SK-N-MC (cell line): ENCODE measurements at regions not wholly inside any gene's neighbourhood (a gene's known extent, or its start where the extent isn't known, plus 50 kb on each side); places are given as distances from the start of the nearest gene placed in this dataset.
"Not testable (repeated sequence)": the region's sequence is repeated elsewhere in the genome, so short reads cannot be mapped to it uniquely, and the experiment has no call there.

Experiments
- DNase-seq: peaks from one replicate; pipeline ENCODE4 v3.0.0-alpha.2; 2011; ENCODE audit warnings: low read depth, low spot score
- H3K27ac ChIP-seq: fragments of 200-600 bp; sonication (generic); 2 replicates; pipeline ENCODE4 v1.5.1; 2016; ENCODE audit warnings: mixed run types
- H3K36me3 ChIP-seq: fragments of 200-600 bp; sonication (generic); 2 replicates; pipeline ENCODE4 v1.6.1; 2017; ENCODE audit warnings: antibody characterized with exemption, low read length, mixed read lengths; ENCODE audit not compliant: insufficient read depth
- H3K4me3 ChIP-seq: fragments of 200-600 bp; sonication (generic); 2 replicates; pipeline ENCODE4 v1.5.1; 2016
- H3K9ac ChIP-seq: fragments of 200-600 bp; sonication (generic); 2 replicates; pipeline ENCODE4 v1.8.0; 2017; ENCODE audit warnings: mixed run types, mixed read lengths; ENCODE audit not compliant: insufficient read length
- H3K9me3 ChIP-seq: fragments of 200-600 bp; sonication (generic); 2 replicates; pipeline ENCODE4 v1.6.1; 2017; ENCODE audit warnings: low read depth, mild to moderate bottlenecking, antibody characterized with exemption, low read length, moderate library complexity, mixed read lengths
- EZH2 ChIP-seq: fragments of 200-600 bp; sonication (generic); IDR thresholded peaks from one replicate; pipeline ENCODE4 v1.6.1; 2017; ENCODE audit warnings: antibody characterized with exemption
- FOXP2 ChIP-seq: optimal IDR thresholded peaks from 2 replicates; pipeline ENCODE3; 2011; ENCODE audit warnings: mild to moderate bottlenecking, moderate library complexity; ENCODE audit not compliant: insufficient read depth; ENCODE audit errors: extremely low read length, control extremely low read depth
- POLR2AphosphoS5 ChIP-seq: IDR thresholded peaks from 2 replicates; pipeline ENCODE4 v1.6.1; 2012; ENCODE audit warnings: mild to moderate bottlenecking, low read depth, low read length, borderline replicate concordance

DNA sequence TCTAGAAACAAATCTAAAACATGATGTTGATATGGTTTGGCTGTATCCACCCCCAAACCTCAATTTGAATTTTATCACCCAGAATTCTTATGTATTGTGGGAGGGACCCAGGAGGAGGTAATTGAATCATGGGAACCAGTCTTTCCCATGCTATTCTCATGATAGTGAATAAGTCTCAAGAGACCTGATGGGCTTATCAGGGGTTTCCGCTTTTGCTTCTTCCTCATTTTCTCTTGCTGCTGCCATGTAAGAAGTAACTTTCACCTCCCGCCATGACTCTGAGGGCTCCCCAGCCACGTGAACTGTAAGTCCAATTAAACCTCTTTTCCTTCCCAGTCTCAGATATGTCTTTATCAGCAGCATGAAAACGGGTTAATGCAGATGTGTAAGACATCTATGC, 232.7 kb upstream of the ONECUT1 start:
- DNase-seq: no peak
- H3K9ac ChIP-seq: no peak overlapping the region
- TF ChIP-seq POLR2AphosphoS5: no peak
- no peak for TF ChIP-seq EZH2
- no peak for TF ChIP-seq FOXP2
- H3K27ac ChIP-seq: no peak overlapping the region
- H3K4me3 ChIP-seq: no peak overlapping the region
- no peaks in the 10 kb centered on the region for H3K36me3 ChIP-seq
- H3K9me3 ChIP-seq: no peaks in the 10 kb centered on the region

DNA sequence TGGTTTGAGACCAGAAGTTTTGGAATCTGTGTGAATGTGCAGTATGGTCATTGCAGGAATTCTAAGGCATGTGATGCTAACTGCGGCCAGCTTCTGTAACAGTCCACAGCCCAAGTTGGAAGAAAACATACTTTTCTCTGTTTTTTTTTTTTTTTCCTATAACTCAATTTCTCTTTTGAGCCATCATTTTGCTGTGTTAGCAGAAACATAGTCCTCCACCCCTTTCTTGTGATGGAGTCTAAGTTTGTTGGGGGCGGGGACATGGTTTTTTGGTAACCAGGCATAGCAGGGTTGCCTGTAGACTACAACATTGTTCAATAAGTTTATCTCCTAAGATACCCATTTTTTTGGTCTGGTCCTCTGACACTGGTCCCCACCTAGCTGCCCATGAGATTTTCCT, 223.2 kb upstream of the ONECUT1 start:
- Histone ChIP-seq H3K4me3 (no peak overlapping the region), H3K9ac (no peak overlapping the region), H3K36me3 (no peaks in the 10 kb centered on the region), H3K27ac (no peak overlapping the region), H3K9me3 (no peaks in the 10 kb centered on the region)
- TF ChIP-seq EZH2 (no peak), FOXP2 (no peak), POLR2AphosphoS5 (no peak)
- DNase-seq: no peak

DNA sequence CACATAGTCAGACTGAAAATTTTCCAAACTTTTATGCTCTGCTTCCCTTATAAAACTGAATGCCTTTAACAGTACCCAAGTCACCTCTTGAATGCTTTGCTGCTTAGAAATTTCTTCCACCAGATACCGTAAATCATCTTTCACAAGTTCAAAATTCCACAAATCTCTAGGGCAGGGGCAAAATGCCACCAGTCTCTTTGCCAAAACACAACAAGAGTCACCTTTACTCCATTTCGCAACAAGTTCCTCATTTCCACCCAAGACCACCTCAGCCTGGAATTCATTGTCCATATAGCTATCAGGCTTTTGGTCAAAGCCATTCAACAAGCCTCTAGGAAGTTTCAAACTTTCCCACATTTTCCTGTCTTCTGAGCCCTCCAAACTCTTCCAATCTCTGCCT, 221.6 kb upstream of the ONECUT1 start:
- H3K36me3 ChIP-seq, H3K9ac ChIP-seq, H3K4me3 ChIP-seq, DNase-seq, H3K27ac ChIP-seq, H3K9me3 ChIP-seq: not testable (repeated sequence)

DNA sequence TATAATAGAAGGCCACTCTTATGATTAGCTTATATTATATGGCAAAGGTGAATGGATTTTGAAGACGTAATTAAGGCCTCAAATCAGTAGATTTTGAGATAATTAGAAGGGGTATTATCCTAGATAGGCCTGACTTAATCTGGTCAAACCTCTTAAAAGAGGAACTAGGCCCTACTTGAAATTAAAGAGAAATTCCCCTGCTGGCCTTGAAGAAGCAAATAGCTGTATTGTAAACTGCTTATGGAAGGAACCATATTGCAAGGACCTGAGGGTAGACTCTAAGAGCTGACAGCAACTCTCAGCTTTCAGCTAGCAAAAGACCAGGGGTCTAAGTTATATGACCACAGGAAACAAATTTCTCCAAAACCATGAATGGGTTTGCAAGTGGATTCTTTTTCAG, 219.0 kb upstream of the ONECUT1 start:
- no peak for DNase-seq
- no peaks in the 10 kb centered on the region for H3K36me3 ChIP-seq
- H3K9me3 ChIP-seq: no peaks in the 10 kb centered on the region
- no peak overlapping the region for H3K4me3 ChIP-seq
- TF ChIP-seq FOXP2: no peak
- no peak for TF ChIP-seq EZH2
- TF ChIP-seq POLR2AphosphoS5: no peak
- H3K9ac ChIP-seq: no peak overlapping the region
- H3K27ac ChIP-seq: no peak overlapping the region

DNA sequence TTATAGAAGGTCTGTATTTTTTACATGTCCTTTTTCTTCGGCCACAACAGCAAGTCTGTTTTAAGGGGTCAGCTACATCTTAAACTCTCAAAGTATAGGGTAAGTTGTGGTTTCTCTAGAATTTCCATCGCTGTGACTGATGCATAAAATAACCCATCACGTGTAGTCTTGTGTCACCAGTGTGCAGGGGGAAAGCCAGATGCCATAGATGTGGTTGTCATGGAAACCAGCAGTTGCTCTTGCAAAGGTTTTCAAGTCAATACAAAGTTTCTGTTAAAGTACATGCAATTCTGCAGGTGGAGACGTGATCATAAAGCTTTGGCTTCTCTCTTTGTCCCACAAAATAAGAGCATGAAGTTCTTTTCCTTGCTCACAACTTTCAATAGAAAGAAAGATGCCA, 210.3 kb upstream of the ONECUT1 start:
- Histone ChIP-seq H3K27ac (no peak overlapping the region), H3K4me3 (no peak overlapping the region), H3K9ac (no peak overlapping the region), H3K9me3 (no peaks in the 10 kb centered on the region), H3K36me3 (no peaks in the 10 kb centered on the region)
- DNase-seq: no peak
- TF ChIP-seq FOXP2 (no peak), EZH2 (no peak), POLR2AphosphoS5 (no peak)

DNA sequence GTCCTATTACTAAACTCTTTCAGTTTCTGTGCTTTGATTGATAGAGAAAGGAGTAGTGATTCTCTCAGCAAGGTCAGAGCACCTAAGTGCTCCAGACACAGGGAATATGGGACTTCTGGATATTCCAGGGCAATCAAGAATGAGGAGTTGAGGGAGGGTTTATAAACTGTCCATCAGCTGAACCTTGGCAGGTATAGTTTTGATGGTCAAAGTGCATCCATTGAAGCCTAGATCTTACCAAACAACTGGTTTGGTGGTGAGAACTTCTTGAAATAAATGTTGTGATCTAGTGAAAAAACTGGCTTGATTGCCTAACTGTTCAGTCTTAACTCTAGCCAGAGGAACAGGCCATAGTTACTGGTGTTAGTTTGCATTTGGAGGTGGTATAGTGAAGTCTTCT, 207.0 kb upstream of the ONECUT1 start:
- DNase-seq: no peak
- no peak for TF ChIP-seq EZH2
- no peak for TF ChIP-seq POLR2AphosphoS5
- TF ChIP-seq FOXP2: no peak
- Histone ChIP-seq H3K9me3 (no peaks in the 10 kb centered on the region), H3K27ac (no peak overlapping the region), H3K36me3 (no peaks in the 10 kb centered on the region), H3K4me3 (no peak overlapping the region), H3K9ac (no peak overlapping the region)

DNA sequence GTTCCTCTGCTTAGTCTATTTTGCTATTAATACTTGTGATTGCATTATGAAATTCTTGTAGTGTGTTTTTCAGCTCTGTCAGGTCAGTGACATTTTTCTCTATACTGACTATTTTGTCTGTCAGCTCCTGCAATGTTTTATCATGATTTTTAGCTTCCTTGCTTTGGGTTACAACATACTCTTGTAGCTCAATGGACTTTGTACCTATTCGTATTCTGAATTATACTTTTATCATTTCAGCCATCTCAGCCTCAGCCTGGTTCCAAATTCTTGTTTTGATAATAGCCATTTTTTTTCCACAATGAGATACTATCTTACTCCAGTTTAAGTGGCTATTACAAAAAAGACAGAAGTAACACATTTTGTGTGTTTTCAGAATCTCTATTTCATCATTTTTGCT, 204.2 kb upstream of the ONECUT1 start:
- TF ChIP-seq EZH2: no peak
- TF ChIP-seq FOXP2: no peak
- no peak for TF ChIP-seq POLR2AphosphoS5
- Histone ChIP-seq H3K36me3 (no peaks in the 10 kb centered on the region), H3K27ac (no peak overlapping the region), H3K9ac (no peak overlapping the region), H3K4me3 (no peak overlapping the region), H3K9me3 (no peaks in the 10 kb centered on the region)
- DNase-seq: no peak

DNA sequence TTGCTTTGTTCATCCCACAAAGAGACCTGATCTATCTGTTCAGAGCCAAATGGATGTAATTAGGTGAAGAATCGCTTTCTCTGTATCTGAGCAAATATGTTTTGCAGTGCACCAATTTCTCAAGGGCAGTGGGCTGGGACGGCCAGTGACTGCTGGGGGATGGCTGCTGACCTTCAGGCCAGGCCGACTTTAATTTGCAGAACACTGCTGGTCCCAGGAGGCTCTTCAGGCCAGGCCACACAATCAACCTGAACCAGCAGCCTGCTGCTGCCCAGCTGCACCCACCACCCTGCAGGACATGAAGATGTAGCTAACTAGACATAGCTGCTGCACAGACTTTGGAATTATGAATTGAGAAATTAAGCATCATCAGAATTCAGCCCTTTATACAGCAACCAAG, 194.4 kb upstream of the ONECUT1 start:
- no peak for DNase-seq
- Histone ChIP-seq H3K9ac (no peak overlapping the region), H3K9me3 (no peaks in the 10 kb centered on the region), H3K27ac (no peak overlapping the region), H3K4me3 (no peak overlapping the region), H3K36me3 (no peaks in the 10 kb centered on the region)
- no peak for TF ChIP-seq POLR2AphosphoS5
- no peak for TF ChIP-seq EZH2
- TF ChIP-seq FOXP2: no peak

DNA sequence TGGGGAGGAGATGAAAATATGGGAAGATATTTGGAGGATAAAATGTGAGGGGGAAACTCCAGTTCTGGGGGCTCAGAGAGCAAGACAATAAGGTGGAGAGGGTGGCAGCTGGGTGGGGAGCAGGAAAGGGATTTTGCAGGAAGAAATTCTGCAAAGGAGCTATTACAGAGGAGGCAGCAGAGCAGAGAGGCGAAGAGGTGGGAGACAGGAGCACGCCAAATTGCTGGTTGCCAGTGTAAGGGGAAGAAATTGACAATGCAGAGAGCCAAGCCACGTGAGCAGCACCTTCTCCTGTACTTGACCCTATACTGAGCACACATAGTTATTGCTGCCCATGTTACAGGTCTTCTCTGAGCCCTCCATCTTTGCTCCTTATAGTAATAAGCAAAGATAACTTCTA, 190.3 kb upstream of the ONECUT1 start:
- Histone ChIP-seq H3K9ac (no peak overlapping the region), H3K9me3 (no peaks in the 10 kb centered on the region), H3K4me3 (no peak overlapping the region), H3K36me3 (no peaks in the 10 kb centered on the region), H3K27ac (no peak overlapping the region)
- TF ChIP-seq EZH2: no peak
- no peak for TF ChIP-seq POLR2AphosphoS5
- no peak for TF ChIP-seq FOXP2
- DNase-seq: no peak
